ENCODE measurements at regions not wholly inside any gene's neighbourhood (a gene's known extent, or its start where the extent isn't known, plus 50 kb on each side); places are given as distances from the start of the nearest gene placed in this dataset.

DNA sequence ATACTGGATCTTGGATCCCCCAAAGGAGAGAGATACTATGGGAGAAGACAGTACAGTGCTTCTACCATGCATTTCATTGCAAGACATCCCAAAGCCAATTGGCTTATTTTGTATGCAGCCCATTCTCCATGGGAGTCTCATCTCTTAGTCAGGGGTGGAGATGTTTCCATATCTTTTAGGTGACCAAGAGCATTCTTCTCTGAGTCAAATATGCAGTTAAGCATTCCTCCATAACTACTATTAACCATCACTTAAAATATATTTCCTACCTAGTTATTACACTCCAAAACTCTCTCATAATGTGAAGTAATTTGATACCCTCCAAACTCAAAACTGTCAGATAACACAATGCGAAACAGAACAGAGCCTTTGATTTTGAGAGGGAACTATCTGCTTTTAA is 542.6 kb downstream of the HDGFL1 start:
- DNase-seq (ENCODE audit: low read depth), result no peak
- TF ChIP-seq, protein P1, sequence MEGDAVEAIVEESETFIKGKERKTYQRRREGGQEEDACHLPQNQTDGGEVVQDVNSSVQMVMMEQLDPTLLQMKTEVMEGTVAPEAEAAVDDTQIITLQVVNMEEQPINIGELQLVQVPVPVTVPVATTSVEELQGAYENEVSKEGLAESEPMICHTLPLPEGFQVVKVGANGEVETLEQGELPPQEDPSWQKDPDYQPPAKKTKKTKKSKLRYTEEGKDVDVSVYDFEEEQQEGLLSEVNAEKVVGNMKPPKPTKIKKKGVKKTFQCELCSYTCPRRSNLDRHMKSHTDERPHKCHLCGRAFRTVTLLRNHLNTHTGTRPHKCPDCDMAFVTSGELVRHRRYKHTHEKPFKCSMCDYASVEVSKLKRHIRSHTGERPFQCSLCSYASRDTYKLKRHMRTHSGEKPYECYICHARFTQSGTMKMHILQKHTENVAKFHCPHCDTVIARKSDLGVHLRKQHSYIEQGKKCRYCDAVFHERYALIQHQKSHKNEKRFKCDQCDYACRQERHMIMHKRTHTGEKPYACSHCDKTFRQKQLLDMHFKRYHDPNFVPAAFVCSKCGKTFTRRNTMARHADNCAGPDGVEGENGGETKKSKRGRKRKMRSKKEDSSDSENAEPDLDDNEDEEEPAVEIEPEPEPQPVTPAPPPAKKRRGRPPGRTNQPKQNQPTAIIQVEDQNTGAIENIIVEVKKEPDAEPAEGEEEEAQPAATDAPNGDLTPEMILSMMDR (IDR thresholded peaks at IDR 0.05; ENCODE audit: control insufficient read depth, extremely low read depth, insufficient read depth), result no peak
- H3K4me3 ChIP-seq (ENCODE audit: low read depth, low read length), result no peak overlapping the region

DNA sequence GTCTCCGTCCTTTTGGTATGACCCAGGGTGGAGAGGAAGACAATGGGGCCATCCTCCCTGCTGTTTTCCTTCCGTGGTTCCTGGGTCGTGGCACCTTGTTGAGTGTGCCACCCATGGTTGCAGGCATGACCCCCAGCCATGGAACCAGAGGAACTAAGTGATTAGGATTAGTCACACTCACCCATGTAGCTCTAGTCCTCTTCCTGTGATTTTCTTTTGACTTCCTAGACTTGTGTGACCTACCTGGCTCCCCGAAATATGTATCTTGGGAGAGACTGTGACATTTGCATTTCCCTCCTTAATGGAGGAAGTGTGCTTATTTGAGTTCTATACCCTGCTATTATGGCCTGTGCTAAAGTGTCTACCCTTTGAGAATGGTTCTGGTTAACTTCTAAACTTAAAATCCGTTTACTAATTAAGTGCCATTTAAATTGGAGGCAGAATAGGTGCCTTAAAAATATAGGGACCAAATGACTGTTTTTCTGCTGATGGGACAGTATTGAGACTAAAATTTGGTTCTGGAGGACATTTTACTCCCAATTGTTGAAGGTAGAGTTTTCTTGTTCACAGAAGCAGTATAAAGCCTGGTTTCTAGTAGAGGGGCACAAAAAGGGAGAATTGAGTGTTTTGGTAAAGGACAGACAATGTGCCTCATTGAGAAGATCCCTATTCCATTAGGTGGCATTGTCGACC is 545.6 kb downstream of the HDGFL1 start:
- H3K4me3 ChIP-seq (ENCODE audit: low read depth, low read length), result no peak overlapping the region
- no peak for DNase-seq (ENCODE audit: low read depth)
- TF ChIP-seq, protein P1 (IDR thresholded peaks at IDR 0.05; ENCODE audit: control insufficient read depth, extremely low read depth, insufficient read depth), result no peak

DNA sequence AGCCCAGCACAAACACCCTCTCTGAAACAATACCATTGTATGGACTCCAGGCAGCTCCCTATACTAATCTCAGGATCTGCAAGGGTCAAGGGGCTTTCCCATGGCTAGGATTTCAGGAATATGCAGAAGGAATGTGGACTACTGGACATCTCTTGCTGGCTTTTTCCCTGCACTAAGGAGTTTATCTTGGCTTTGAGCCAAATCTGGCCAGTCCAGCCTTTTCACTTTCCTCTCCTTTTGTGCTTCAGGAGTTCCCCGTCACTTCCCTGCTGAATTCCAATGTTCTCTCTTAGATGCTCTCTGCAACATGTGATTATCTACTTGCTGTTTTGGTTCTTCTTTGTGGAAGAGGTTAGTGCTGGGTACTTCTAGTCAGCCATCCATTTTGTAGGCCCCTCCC is 568.2 kb downstream of the HDGFL1 start:
- peak; percentile 7 for DNase-seq (ENCODE audit: low read depth)
- H3K4me3 ChIP-seq (ENCODE audit: low read depth, low read length), result no peak overlapping the region
- TF ChIP-seq, protein P1 (IDR thresholded peaks at IDR 0.05; ENCODE audit: control insufficient read depth, extremely low read depth, insufficient read depth), result no peak

- TF ChIP-seq, protein P1 (IDR thresholded peaks at IDR 0.05; ENCODE audit: control insufficient read depth, extremely low read depth, insufficient read depth), result no peak
- no peak for DNase-seq (ENCODE audit: low read depth)
- H3K4me3 ChIP-seq (ENCODE audit: low read depth, low read length), result no peak overlapping the region
Measured at GRCh38 chr6:23140871-23141270, 571.5 kb downstream of the HDGFL1 start.

- TF ChIP-seq, protein P1 (IDR thresholded peaks at IDR 0.05; ENCODE audit: control insufficient read depth, extremely low read depth, insufficient read depth), result no peak
- DNase-seq (ENCODE audit: low read depth), result no peak
- no peak overlapping the region for H3K4me3 ChIP-seq (ENCODE audit: low read depth, low read length)
Measured at GRCh38 chr6:23145781-23146180, 576.4 kb downstream of the HDGFL1 start.

DNA sequence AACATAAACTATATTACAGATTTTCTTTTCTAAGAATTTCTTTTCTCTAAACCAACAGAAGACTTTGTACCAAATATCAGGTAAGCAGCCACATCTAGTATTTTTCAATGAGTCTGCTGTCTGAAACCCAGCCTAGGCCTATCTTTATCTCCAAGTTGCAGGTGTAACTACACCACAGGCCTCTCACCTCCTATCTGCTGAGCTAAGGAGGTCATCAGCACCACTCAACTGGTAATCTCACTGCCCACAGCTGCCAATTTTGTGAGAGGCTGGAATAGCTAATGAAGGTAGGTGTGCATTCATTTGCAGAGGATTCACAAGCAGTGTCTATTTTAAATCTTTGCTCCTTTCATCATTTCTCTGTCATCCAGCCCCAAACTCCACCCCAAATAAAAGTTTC is 584.8 kb downstream of the HDGFL1 start:
- TF ChIP-seq, protein P1 (IDR thresholded peaks at IDR 0.05; ENCODE audit: control insufficient read depth, extremely low read depth, insufficient read depth), result no peak
- H3K4me3 ChIP-seq (ENCODE audit: low read depth, low read length), result no peak overlapping the region
- DNase-seq (ENCODE audit: low read depth), result no peak

GRCh38 chr6:23170049-23170448 is 600.7 kb downstream of the HDGFL1 start:
- DNase-seq (ENCODE audit: low read depth), result no peak
- TF ChIP-seq, protein P1 (IDR thresholded peaks at IDR 0.05; ENCODE audit: control insufficient read depth, extremely low read depth, insufficient read depth), result no peak
- no peak overlapping the region for H3K4me3 ChIP-seq (ENCODE audit: low read depth, low read length)

All from LNCaP clone FGC (cell line).